HG03159 (cell line): ENCODE measurements at regions not wholly inside any gene's neighbourhood (a gene's known extent, or its start where the extent isn't known, plus 50 kb on each side); places are given as distances from the start of the nearest gene placed in this dataset.

Experiments used
- ATAC-seq: cut with Tn5 transposase; IDR thresholded peaks from one replicate; pipeline ENCODE4 v1.9.1; 2021; ENCODE audit warnings: mild to moderate bottlenecking, moderate library complexity; ENCODE audit not compliant: unreplicated experiment

GRCh38 chr3:63042833-63043232 is 167.6 kb upstream of the CADPS start:
- no peak for ATAC-seq

- ATAC-seq, result no peak
These were observed 168.4 kb upstream of the CADPS start for GRCh38 chr3:63043631-63044030.

- no peak for ATAC-seq
These were observed 170.9 kb upstream of the CADPS start for GRCh38 chr3:63046152-63046551.

GRCh38 chr3:63046580-63046979 is 171.4 kb upstream of the CADPS start:
- ATAC-seq, result no peak

DNA sequence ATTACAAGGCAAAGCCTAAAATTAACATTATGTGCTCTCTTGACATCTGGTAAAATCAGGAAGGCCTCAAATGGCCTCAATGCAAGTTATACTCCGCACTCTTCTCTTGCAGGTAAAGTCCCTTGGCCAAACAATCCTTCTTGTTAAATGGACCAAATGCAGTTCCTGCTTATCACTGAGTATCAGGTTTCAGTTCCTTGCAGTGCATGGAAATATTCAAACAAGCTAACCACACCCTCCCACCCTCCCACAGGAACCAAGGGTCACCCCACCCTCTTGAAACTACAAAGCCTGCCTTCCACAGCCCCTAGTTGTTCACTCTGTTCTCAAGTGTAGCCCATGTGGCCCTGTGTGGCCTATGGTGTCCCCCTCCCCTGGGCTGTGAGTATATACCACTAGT is 171.9 kb upstream of the CADPS start:
- ATAC-seq, result no peak

GRCh38 chr3:63048367-63049326 is 173.4 kb upstream of the CADPS start:
- ATAC-seq, result no peak

GRCh38 chr3:63050548-63051177 is 175.4 kb upstream of the CADPS start:
- ATAC-seq, result no peak

- no peak for ATAC-seq
These were observed 176.7 kb upstream of the CADPS start for GRCh38 chr3:63051920-63052319.

DNA sequence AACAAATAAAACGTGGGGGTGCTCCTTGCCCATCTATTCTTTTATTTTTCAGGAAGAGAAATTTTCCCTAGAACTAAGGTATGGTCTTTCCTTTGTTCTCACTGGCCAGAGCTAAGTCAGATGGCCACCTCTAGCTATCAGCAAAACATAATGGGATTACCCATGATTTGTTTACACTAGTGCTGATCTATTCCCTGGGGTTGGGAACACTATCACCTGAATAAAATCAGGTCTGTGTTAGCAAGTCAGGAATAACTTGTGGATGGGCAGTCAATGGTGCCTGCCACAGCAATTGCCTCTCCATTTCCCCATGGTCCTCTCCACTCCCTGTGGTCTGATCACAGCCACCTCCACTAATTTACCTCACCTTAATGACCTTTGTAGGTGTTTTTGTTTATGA is 181.7 kb upstream of the CADPS start:
- no peak for ATAC-seq

- ATAC-seq, result no peak
These were observed 185.2 kb upstream of the CADPS start for GRCh38 chr3:63060412-63060811.

DNA sequence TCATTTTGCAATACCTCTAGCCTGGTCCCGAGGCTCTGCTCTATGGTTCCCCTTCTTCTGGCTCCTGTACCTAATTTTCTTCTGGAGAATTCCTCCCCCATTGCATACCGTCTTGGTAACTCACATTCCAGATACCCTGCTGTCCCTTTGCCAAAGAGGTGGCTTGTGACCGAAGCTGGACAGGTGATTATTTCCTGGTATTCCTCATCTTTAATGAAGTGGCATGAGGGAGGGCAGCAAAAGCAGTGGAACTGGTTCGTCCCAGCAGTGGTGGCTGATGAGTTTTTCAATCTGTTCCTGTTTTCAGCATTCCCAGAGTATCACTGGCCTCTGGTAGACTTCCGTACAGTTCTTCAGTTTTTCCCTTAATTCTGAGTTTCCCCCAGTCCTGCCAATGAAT is 186.2 kb upstream of the CADPS start:
- no peak for ATAC-seq

DNA sequence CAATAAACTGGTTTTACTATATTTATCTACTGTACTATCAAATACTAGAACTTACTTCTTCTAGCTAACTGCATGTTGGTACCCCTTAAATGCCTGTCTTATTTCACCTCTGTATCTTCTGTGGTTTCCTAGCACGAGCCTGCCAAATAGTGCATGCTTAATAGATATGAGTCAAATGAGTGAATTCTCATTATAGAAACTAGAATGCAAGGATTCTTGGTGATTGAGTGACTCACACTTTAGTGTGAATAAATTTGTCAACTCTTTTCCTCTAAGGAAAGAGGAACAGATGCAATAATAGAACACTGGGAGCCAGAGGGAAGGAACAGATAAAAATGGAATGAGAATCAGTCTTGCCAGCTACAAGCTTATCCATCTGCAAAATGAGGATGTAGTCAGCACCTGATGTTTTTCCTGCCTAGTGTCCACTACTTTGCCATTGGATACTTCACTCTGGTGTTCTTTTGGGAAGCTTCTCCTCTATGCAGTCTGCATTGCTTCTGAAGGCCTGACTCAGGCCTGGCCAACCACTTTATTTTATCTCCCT is 189.1 kb upstream of the CADPS start:
- no peak for ATAC-seq

GRCh38 chr3:63067999-63068645 is 192.9 kb upstream of the CADPS start:
- no peak for ATAC-seq

DNA sequence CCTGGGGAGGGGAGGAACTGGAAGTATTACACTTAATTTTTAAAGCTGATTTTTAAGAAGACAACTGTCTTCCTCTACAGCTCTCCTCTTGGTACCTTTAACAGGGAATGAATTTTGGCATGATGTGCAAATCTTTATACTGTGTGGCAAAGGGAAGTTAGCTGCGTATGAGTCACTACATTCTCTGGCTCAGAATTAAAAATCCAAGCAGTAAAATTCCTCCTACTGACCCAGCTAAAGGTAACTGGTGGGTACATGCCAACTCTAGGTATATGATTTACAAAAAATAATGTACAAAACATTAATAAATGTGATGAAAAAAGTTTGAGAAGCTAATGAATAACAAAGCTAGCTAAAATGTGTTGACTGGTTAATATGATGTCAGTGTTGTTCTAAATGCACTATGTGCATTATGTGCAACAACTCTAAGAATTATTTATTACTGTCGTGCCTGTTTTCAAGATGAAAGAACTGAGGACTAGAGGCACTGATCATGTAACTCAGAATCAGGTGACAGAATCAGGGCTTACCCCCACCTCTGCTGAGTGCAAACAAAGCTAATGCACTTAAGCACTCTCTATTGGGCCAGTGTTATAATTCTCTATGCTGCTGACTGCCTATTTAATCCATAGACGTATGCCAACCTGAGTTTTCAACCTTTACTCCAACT is 194.7 kb upstream of the CADPS start:
- ATAC-seq, result no peak

DNA sequence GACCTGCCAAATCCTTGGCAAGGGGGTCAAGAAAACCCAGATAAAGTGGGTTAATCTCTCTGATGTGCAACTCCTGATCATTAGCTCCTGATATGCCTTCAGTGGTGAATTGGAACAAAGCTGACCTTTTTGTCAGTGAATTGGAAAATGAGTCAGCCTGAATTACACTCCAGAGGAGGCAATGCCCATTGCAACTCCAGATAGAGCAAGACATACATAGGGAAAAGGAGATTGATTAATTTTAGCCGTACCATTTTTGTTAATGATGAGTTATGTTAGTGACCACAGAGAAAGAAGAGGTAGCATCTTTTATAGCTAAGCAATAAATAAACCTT is 195.2 kb upstream of the CADPS start:
- ATAC-seq, result no peak

- no peak for ATAC-seq
These were observed 201.1 kb upstream of the CADPS start for GRCh38 chr3:63076357-63076756.

DNA sequence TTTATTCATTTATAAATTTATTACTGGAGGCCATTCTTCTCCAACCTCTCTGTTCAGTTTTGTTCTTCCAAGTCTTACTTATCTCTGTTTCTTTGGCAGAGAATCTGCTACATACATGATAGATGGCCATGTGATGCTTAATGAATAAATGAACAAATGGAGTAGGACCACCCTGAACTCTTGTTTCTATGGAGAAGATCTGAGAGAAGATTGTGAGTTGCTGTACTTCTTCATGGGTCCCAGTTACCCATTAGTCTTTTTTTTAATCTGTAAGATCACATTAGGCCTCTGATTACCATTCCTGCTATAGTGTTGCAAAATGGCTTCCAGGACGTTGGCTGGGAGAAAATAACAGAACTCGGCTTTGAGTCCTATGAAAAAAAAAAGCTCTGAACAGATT is 191.9 kb upstream of the SYNPR start:
- ATAC-seq, result no peak

DNA sequence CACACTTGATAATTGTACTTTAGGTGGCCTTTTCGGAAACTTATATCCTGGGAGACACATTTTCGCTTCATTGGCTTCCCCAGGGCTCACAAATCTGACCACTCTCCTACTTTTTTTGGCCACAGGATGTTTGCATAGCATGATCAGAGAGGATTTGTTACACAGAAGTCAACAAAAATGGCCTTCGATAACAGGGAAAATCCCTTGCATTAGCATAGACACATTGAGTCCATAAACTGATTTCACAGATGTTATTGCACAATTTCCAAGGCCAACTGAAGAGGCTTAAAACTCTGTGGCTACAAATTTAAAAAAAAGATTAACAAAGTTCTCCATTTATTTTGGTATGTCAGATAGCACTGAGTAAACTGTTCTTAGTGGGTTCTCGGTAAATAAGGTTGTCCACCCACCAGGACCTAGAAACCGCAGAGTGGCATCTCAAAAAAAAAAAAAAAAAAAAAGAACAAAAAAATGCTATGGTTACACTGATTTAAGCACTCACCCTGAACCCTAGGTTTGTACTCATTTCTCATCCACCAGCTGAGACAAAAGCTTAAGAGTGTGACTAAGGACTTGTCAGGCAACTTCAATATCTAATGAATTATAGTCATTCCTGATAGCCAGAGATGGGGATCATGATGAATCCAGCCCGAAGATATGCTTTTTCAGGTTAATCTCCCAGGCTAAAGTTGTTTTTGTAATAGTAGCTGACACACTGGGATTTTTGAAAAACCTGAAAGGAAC is 188.9 kb upstream of the SYNPR start:
- ATAC-seq, result no peak

GRCh38 chr3:63089751-63090132 is 188.4 kb upstream of the SYNPR start:
- ATAC-seq, result no peak

- ATAC-seq, result no peak
These were observed 187.5 kb upstream of the SYNPR start for GRCh38 chr3:63090656-63091055.
